GM12891 (cell line): ENCODE measurements at regions not wholly inside any gene's neighbourhood (a gene's known extent, or its start where the extent isn't known, plus 50 kb on each side); places are given as distances from the start of the nearest gene placed in this dataset.

ENCODE experiments used
- PAX5 ChIP-seq: IDR thresholded peaks from 2 replicates; pipeline ENCODE4 v1.6.1; 2011; ENCODE audit warnings: low read length, moderate library complexity, mild to moderate bottlenecking; ENCODE audit not compliant: insufficient read depth, severe bottlenecking
- POLR2A ChIP-seq: IDR thresholded peaks from 2 replicates; pipeline ENCODE4 v1.6.1; 2011; ENCODE audit warnings: low read depth, low read length, control low read depth
- POLR2AphosphoS5 ChIP-seq: IDR thresholded peaks from 2 replicates; pipeline ENCODE4 v1.6.1; 2011; ENCODE audit warnings: low read depth, low read length, control low read depth
- POU2F2 ChIP-seq: IDR thresholded peaks from 2 replicates; pipeline ENCODE4 v1.6.1; 2011; ENCODE audit warnings: low read depth, mild to moderate bottlenecking, control low read depth, low read length, moderate library complexity
- SPI1 ChIP-seq: IDR thresholded peaks from 2 replicates; pipeline ENCODE4 v1.6.1; 2011; ENCODE audit warnings: low read depth, low read length, control low read depth
- TAF1 ChIP-seq: IDR thresholded peaks from 2 replicates; pipeline ENCODE4 v1.6.1; 2011; ENCODE audit warnings: low read depth, low read length, control low read depth

DNA sequence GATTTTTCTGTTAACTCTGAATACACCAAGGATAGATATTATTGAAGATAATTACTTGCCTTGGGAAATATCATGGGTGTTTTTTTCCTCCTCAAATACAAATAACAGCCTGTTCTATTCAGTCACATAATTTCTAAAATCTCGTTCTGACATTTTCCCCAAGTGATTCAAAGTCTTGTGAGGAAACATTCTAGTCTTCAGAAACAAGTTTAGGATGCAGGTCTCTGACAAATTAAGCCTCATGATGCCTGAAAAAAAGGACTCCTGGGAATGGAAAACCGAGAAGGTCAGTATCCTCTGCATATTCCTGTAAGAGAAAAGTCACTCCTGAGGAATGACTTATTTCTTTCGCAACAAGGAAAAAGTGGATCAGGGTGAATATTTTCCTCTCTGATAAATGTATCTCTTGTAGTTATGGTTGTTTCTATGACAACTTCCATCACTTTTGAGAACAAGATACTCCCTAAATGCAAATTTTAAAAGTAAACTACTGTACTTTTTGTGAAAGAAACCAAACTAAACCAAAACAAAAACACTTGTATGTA, 384.6 kb downstream of the CNTNAP4 start:
- TF ChIP-seq POLR2AphosphoS5 (no peak), TAF1 (no peak), POU2F2 (no peak), SPI1 (no peak), POLR2A (no peak), PAX5 (no peak)
